CD4-positive, alpha-beta T cell treated with Interferon alpha-2 for 1 hour (primary cell): ENCODE measurements at regions not wholly inside any gene's neighbourhood (a gene's known extent, or its start where the extent isn't known, plus 50 kb on each side); places are given as distances from the start of the nearest gene placed in this dataset.

Experiments
- DNase-seq, 2 donors: peaks; one replicate each; pipeline ENCODE4 v3.0.0-alpha.2; 2020 to 2022

DNA sequence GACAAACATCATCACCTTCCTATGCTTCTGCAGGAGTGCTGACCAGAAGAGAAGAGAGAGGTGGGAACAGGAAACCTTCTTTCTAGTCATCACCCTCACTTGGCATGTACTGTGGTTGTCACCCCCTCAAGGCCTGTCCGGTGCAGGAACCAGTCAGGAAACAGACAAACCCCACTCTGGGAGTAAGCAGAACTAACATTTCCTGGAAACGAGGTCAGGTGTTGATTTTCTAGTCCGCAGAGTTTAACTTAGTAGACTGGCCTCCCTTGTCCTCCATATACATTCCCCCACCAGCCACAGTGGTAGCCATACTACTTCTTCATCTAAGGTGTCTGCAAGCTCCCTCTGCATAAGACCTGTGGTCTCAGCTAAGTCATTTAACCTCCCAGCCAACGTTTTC is 80.7 kb upstream of the NCAM1 start:
- peak; percentile 31 to 35 for DNase-seq

DNA sequence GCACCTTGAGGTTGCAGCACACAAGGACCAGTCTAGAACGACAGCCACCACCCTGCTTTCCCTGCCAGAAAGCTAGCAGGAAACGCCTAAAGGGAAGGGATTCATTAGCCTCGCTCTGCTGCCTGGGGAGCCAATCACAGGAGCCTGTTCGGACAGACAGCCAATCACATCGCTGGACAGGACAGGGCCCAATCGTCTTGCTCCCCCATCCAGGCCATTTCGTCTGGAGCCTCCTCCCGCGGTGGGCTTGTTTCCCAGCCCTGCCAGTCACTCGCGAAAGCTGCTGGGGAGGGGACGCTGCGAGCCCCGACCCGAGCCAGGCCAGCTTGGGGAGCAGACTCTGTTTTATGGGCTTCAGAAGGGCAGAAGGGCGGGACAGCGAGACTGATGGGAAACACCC is 79.8 kb upstream of the NCAM1 start:
- no peak for DNase-seq

DNA sequence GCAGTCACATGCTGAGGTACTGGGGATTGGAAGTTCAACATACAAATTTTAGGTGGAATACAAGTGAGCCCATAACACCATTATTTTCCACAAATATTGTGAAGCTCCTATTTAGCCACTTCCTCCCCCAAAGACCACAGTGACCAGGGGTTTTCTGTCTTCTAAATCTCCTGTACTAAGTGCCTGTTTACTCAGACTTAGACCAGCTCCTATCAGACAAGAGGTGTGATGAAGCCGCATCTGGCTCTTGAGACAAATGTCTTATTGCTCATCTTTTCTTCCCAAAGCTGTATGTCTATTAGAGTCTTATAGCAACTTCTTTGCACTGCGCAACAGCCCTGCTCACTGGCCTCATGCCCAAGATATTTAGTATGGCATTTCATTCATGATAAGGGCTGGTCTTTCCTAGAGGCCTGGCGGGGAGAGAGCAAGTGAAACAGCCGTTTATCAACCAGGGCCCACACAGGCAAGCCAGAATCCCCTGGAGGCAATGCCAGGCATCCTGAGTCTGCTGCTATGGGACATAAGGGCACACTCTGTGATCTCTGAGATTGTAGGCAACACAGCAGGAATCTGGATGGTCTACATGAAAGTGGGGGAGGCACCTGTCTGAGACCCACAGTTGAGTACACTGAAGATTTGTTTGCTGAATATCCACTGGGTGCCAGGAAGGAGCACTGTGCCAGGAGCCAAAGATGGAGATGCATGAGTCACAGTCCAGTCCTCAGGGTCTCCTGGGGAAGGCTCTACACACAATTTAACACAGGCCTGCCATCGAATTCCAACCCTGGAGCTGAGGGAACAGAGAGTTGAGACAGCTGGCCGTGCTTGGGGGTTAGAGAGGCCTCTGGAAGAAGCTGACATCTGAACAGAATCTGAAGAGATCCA is 78.5 kb upstream of the NCAM1 start:
- no peak for DNase-seq

DNA sequence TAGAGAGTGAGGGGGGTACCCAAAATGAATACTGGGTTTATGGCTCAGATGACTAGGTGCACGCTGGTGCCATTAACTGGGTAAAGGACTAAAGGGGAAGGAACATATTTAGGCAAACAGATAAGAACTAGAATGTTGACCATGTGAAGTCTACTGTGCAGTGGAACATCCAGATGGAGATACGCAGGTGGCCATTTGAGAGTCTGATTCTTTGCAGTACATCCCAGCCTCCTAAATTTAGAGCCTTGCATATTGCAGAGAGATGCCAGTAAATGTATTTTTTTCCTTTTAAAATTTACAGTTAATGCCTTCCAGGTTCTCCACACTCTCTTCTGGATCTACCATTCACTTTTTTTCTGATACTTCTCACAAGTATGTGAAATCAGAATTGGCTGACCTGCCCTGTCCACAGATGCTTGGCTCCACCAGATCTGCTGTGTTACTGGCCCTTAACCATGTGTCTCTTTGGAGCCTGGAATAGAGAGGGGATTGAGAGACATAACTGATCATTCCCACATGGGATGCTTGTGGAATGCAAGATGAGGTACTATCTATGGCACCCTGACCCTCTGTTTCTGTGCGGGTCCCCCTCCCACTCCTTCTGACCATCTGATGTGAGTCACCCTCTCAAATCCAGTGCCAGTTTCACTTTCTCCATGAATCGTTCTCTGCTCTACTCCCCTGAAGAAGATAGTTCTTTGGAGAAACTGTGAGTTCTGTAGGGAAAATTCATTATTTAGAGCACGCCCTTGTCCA is 77.0 kb upstream of the NCAM1 start:
- DNase-seq = no peak

DNA sequence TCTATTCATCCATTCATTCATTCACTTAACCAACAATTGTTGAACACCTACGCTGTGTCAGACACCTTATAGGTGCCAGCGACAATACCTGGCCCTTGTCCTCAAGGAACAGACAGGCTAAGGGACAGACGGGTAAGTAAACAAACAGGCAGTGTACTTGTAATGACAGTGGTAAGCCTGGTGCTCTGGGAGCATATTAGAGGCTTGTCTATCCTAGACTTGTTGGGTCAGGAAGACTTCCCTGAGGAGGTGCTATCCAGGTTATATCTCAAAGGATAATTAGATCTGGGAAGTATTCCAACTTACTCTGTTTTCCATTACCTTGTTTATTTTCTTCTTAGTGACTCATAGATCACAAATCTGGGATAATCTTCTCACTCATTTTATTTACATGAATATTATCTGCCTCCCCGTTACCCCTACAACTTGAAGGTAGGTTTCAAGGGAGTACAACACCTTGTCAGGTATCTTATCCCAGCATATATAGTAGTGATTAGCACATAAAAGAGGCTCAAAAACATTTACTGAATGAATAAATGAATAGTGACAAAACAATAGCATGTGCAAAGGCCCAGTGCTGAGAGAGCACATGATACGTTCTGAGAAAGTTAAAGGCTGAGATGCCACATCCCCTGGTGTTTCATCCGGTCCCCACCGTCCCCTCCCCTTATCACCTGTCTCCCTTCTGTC is 75.3 kb upstream of the NCAM1 start:
- no peak for DNase-seq

DNA sequence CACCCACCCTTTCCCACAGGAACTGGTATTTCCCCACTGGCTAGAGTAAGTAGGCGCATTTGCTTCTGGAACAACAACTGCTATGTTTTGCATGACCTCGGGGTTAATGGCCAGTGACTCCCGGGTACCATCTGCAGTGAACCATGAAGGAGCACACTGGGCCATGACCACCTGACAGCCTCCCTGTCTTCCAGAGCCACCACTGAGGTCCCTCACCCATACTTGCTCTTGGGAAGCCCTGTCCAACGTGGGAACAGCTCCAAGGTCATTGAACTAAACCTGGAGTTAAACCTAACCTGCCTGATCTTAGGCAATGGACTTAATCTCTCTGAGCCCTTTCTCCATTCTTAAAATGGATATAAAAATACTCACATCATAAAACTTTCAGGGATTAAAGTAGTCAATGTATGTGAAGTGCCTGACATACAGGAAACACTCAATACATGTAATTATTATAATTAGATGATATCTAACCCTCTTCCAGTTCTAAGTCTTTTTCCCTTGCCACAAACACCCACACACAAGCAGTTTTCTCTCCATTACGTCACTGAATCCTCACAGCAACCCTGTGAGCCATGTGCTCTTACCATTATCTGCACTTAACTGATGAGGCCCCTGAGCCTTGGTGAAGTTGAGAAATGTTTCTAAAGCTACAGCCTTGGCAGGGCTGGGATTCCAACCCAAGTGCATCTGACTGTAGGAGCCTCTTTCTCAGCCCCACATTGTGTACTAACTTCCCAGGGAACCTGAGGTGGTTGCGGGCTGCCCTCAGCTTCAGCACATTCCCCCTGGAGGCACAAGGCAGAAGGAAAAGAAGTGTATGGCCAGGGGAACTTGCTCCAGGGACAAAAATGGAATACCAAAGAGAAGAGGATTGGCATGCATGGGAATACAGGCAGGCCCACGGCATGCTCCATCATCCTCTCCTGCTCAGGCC is 74.5 kb upstream of the NCAM1 start:
- no peak for DNase-seq

DNA sequence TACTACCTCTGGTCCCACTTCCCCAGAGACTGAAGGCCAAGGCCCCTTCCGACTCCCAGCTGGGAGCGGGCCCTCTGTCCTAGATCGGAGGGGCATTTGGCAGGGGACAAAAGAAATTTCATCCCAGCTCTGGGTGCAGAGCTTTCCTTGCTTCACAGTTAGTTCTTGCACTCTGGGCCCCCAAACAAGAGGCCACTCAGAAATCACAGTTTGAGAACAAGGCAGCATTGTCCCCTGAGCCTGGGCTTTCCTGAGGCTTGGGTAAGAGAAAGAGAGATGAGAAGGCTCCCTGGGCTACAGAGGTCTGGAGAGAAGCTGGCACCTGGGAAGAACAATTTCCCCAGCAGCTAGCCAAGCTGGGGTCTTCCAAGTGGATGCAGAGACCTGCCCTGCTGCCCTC is 71.8 kb upstream of the NCAM1 start:
- no peak for DNase-seq

DNA sequence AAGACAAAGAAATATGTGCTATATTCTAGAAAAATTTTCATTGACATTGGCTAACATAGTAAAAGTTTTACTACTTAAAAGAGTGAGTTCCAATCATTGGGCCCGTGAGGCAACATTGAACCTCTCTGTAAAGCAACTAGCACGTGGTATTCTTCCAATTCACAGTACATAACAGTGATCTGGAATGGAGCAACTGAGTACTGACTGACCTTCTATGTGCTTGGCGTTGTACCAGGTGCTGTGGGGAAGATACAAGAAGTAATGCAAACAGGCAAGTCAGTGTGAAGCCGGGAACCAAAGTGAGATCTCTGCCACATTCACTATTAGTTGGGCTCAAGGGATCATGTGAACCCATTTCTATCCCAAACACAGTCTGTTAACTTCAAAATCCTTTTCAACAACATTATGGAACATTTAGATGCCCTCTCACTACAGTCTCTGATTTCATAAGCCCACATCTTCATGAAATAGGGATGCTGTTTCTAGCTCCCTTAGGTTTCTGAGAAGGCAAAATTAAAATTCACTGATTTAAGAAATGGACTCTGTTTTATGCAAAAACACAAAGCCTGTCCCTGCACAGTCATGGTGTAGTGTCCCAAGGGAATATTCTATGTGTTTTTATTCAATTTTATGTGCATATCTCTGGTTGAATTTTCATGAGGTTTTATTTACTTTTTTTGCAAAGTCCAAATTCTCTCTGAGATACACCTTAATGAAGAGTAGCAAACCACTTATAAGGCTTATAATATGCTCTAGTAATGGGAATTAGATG is 61.8 kb upstream of the NCAM1 start:
- no peak for DNase-seq

DNA sequence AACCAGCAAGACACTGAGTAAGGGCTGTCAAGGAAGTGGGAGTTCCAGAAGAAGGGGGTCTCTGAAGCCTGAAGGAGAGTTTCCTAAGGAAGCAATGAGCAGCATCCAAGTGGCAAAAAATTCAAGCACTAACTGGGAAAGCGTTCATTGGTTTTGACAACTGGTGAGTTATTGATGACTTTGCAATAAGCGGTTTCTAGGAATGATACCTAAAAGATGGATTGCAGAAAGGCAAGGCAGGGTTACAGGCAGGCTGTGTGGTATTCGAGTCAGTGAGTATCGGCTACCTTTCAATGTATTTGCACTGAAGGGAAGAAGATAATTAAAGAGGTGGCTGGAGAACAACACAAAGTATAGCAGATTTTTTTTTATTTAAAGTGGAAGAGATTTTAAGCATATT is 59.3 kb upstream of the NCAM1 start:
- DNase-seq = no peak

DNA sequence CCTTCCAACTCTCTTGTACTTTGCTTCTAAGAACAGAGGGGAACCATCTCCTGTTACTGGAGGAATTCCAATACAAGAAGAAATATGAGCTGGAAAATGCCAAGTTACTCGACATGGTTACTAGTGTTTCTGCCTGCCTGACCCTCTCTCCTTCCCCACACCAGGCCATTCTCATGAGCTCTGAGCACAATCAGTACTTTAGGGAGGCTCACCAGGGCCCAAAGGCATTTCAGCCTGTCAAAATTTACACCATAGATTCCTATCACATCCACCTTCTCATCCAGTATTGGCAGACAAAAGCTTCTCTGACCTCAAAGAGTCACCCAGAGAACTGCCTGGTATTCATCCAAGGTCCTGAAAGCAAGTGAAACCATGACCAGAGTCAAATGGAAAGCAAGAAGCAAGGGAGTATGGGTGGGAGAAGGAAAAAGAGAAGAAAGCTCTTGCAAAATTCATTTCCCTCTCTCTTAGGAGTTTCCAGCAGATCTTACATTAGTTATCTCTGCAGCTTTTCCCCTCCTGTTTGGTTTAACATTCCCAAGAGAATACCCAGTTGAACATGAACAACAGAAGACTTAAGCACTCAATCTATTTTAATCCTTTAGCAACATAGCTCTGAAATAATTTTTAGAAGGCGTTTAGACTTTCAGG is 58.7 kb upstream of the NCAM1 start:
- no peak for DNase-seq

DNA sequence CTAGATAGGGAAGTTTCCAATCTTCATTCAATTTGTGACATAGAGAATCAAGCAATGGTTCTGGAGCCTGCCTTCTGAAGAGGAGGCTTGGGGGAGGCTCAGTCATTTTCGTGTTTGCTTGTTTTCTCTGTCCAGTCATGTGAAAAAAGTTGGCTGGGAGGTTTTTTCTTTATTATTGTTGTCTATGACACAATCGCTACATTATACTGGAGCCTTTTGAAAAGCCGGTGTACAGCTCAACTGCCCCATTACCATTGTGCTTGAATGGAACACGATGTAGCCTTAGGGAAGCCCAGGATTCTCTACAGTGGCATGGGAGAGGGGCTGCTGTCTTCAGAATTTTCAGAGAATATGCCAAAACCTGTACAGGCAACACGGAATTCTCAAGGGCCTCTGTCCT is 57.9 kb upstream of the NCAM1 start:
- no peak for DNase-seq

DNA sequence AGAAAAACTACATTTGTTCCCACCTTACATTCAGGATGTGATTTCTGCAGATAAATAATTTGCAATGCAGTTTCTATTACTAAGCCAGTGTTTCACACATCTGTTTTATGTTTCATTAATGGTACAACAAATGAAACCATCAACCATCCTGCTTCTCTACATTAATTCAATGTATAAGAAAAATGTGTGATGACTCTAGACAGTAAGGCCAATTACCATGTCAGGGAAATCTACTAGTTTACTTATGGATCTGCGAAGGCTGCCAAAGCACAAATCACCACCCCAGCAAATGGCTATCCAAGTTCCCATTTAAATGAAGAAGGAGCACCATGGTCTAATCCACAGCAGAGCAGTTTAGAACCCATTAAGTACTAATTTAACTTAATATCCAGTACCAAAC is 50.1 kb upstream of the NCAM1 start:
- no peak for DNase-seq
